Endodermal cell (in vitro differentiated cells): ENCODE measurements at regions not wholly inside any gene's neighbourhood (a gene's known extent, or its start where the extent isn't known, plus 50 kb on each side); places are given as distances from the start of the nearest gene placed in this dataset.

ENCODE experiments used
- DNase-seq: peaks from one replicate; pipeline ENCODE4 v3.0.0-alpha.2; 2017
- H3K27ac ChIP-seq: 2 replicates; pipeline ENCODE4 v1.5.1; 2013; ENCODE audit warnings: mild to moderate bottlenecking, low read depth, low read length, moderate library complexity
- H3K27me3 ChIP-seq: 2 replicates; pipeline ENCODE4 v1.6.1; 2013; ENCODE audit warnings: mild to moderate bottlenecking, low read length, moderate library complexity; ENCODE audit not compliant: insufficient read depth, control insufficient read depth, poor library complexity, severe bottlenecking
- H3K36me3 ChIP-seq: 2 replicates; pipeline ENCODE4 v1.7.0; 2013; ENCODE audit warnings: mild to moderate bottlenecking, low read length, moderate library complexity; ENCODE audit not compliant: control insufficient read depth, insufficient read depth
- H3K4me1 ChIP-seq: one replicate; pipeline ENCODE4 v1.7.0; 2013; ENCODE audit warnings: low read length; ENCODE audit not compliant: control insufficient read depth, insufficient read depth
- H3K4me3 ChIP-seq: 2 replicates; pipeline ENCODE4 v1.5.1; 2013; ENCODE audit warnings: mild to moderate bottlenecking, low read length, moderate library complexity
- H3K9ac ChIP-seq: 2 replicates; pipeline ENCODE4 v1.6.1; 2013; ENCODE audit warnings: mild to moderate bottlenecking, low read length, moderate library complexity; ENCODE audit not compliant: poor library complexity, severe bottlenecking; ENCODE audit errors: extremely low read depth
- H3K9me3 ChIP-seq: 2 replicates; pipeline ENCODE4 v1.6.1; 2013; ENCODE audit warnings: mild to moderate bottlenecking, low read length, moderate library complexity; ENCODE audit not compliant: control insufficient read depth
- H3K27ac Mint-ChIP-seq: 2 replicates; pipeline ENCODE4 v1.8.0; 2020; ENCODE audit warnings: mixed read lengths
- H3K27me3 Mint-ChIP-seq: 2 replicates; pipeline ENCODE4 v1.8.0; 2021; ENCODE audit warnings: mild to moderate bottlenecking, mixed read lengths; ENCODE audit not compliant: insufficient read depth
- H3K36me3 Mint-ChIP-seq: 2 replicates; pipeline ENCODE4 v1.8.0; 2020; ENCODE audit warnings: low read depth, mixed read lengths
- H3K4me1 Mint-ChIP-seq: 2 replicates; pipeline ENCODE4 v1.8.0; 2020; ENCODE audit warnings: mixed read lengths
- H3K4me3 Mint-ChIP-seq: 2 replicates; pipeline ENCODE4 v1.8.0; 2020; ENCODE audit warnings: mild to moderate bottlenecking, moderate library complexity, mixed read lengths
- H3K9me3 Mint-ChIP-seq: 2 replicates; pipeline ENCODE4 v1.8.0; 2020; ENCODE audit warnings: mild to moderate bottlenecking, mixed read lengths
- WGBS, 2 experiments: methylation state at CpG; one replicate each; pipeline versions ENCODE4 v1.1.5 to v1.1.7; 2013; ENCODE audit warnings: missing lambda C conversion rate in 2 of 2, mixed read lengths in 1 of 2; ENCODE audit not compliant: insufficient coverage in 1 of 2, insufficient read length in 1 of 2; 5-methylcytosine and 5-hydroxymethylcytosine counted together
- TF ChIP-seq, protein P1 (sequence below): fragments of 200-600 bp; sonication (generic); conservative IDR thresholded peaks from 2 replicates; pipeline ENCODE4 v1.5.0; 2021; ENCODE audit warnings: antibody characterized with exemption, mild to moderate bottlenecking

- no peak for DNase-seq
- no peaks in the 10 kb centered on the region for H3K9me3 ChIP-seq
- H3K27me3 Mint-ChIP-seq = no peaks in the 10 kb centered on the region
- H3K4me1 Mint-ChIP-seq = peaks cover 8% of the 10 kb centered on the region
- H3K36me3 Mint-ChIP-seq = no peaks in the 10 kb centered on the region
- H3K27ac ChIP-seq = no peak overlapping the region
- no peak overlapping the region for H3K27ac Mint-ChIP-seq
- no peak overlapping the region for H3K9ac ChIP-seq
- no CpG with 5 or more reads among the region's 1 CpG for WGBS, 2 experiments
- H3K4me1 ChIP-seq = peaks cover 7% of the 10 kb centered on the region
- no peaks in the 10 kb centered on the region for H3K9me3 Mint-ChIP-seq
- no peaks in the 10 kb centered on the region for H3K27me3 ChIP-seq
- TF ChIP-seq, protein P1, sequence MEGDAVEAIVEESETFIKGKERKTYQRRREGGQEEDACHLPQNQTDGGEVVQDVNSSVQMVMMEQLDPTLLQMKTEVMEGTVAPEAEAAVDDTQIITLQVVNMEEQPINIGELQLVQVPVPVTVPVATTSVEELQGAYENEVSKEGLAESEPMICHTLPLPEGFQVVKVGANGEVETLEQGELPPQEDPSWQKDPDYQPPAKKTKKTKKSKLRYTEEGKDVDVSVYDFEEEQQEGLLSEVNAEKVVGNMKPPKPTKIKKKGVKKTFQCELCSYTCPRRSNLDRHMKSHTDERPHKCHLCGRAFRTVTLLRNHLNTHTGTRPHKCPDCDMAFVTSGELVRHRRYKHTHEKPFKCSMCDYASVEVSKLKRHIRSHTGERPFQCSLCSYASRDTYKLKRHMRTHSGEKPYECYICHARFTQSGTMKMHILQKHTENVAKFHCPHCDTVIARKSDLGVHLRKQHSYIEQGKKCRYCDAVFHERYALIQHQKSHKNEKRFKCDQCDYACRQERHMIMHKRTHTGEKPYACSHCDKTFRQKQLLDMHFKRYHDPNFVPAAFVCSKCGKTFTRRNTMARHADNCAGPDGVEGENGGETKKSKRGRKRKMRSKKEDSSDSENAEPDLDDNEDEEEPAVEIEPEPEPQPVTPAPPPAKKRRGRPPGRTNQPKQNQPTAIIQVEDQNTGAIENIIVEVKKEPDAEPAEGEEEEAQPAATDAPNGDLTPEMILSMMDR = no peak
- H3K36me3 ChIP-seq = no peaks in the 10 kb centered on the region
- no peak overlapping the region for H3K4me3 Mint-ChIP-seq
- H3K4me3 ChIP-seq = no peak overlapping the region
These were observed 391.9 kb downstream of the FRK start for GRCh38 chr6:115668781-115669180.

DNA sequence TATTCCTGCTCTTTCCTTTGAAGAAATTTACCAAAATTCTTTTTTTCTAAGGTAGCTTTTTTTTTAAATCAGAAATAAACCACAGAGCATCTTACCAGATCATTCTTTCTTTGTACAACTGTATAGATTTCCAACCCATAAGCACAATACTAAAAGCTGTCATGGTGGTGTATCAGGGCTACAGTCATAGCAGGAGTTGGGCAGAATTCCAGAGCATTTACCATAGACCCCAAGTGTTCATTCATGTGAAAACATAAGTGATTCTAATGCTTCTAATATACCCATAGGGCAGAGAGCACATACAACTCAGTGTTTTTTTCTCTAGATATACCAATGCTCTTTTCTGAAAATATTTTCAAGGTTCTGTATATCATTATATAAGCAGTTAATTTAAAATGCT lies 392.5 kb downstream of the FRK start:
- no peaks in the 10 kb centered on the region for H3K36me3 Mint-ChIP-seq
- Histone ChIP-seq H3K27ac (no peak overlapping the region), H3K9me3 (no peaks in the 10 kb centered on the region), H3K4me3 (no peak overlapping the region), H3K4me1 (peaks cover 7% of the 10 kb centered on the region), H3K9ac (no peak overlapping the region), H3K36me3 (no peaks in the 10 kb centered on the region), H3K27me3 (no peaks in the 10 kb centered on the region)
- no peak overlapping the region for H3K27ac Mint-ChIP-seq
- peaks cover 8% of the 10 kb centered on the region for H3K4me1 Mint-ChIP-seq
- H3K4me3 Mint-ChIP-seq = no peak overlapping the region
- TF ChIP-seq, protein P1 = no peak
- no peak for DNase-seq
- no peaks in the 10 kb centered on the region for H3K9me3 Mint-ChIP-seq
- H3K27me3 Mint-ChIP-seq = no peaks in the 10 kb centered on the region

DNA sequence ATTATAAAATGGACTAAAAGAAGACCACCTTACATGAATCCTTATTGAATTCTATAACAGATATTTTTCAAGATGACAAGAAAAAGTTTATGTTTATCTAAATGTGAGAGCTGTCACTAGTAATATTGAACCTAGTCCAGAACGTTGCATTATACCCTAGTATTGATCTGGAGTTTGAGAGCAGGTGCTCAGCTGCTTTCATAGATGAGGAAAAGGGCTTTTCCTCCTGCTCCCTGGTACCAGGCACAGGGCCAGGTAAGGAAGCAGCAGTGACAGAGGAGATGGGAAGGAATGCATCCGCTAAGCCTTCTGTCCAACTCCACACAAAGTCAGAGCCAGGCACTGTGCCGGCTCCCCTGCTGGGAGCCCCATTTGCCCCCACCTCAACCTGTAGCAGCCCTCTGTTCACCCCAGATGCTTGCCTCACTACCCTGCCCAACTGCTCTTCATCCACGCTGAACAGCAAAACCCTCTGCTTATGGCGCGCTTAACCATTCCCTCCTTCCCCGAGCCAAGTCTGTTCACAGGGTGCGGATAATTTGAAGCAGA lies 393.1 kb downstream of the FRK start:
- Histone ChIP-seq H3K4me3 (no peak overlapping the region), H3K9me3 (no peaks in the 10 kb centered on the region), H3K27me3 (no peaks in the 10 kb centered on the region), H3K36me3 (no peaks in the 10 kb centered on the region), H3K27ac (no peak overlapping the region), H3K9ac (no peak overlapping the region), H3K4me1 (peaks cover 7% of the 10 kb centered on the region)
- Mint-ChIP-seq H3K27ac (no peak overlapping the region), H3K4me1 (peaks cover 8% of the 10 kb centered on the region), H3K9me3 (no peaks in the 10 kb centered on the region), H3K27me3 (no peaks in the 10 kb centered on the region), H3K36me3 (no peaks in the 10 kb centered on the region), H3K4me3 (no peak overlapping the region)
- WGBS, 2 experiments = 87 to 98% methylated on average over 5 to 8 of the region's 8 CpGs
- no peak for DNase-seq
- TF ChIP-seq, protein P1 = no peak
